ENCODE measurements at regions not wholly inside any gene's neighbourhood (a gene's known extent, or its start where the extent isn't known, plus 50 kb on each side); places are given as distances from the start of the nearest gene placed in this dataset.

DNA sequence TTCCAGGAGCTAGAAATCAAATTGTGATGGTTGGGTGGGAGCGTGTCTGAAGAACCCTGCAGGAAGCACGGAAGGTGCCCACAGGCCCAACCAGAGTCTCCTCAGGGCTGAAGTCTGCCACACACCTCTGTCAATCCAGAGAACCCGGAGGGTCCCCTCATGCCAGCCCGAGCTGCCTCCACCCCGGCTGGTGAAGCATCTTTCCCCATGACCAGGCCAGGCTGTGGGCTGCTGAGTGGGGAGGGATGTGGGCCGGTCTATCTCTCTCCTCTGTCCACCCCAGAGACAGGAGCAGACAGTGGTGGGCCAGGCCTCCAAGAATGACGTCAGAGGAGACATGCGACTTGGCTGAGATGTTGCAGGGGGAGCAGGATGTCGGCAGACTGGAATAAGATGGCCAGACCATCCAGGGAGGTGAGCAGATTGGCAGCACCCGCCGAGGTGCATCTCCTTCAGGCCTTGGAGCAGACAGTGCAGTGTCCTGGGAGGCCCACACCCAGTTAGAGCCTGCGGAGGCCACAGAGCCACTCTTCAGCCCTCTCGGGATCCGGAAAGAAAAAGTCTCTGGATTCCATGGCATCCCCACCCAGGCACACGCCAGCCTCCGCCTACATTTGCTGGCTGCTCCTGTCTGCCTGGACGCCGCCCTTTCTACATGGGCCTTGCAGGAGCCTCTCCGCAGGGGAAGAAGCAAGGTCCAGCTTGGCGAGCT, 1524.9 kb downstream of the BRD1 start:
- H3K27ac ChIP-seq (ENCODE audit: low read length) = no peak overlapping the region
- in situ Hi-C loops (cut with HindIII; ENCODE audit: low pct_unique_long_range_greater_than_20kb, low sequenced_read_pairs) (no loop called here), intact Hi-C loops (cut with micrococcal nuclease; ENCODE audit: unreplicated experiment) (no loop called here)
- H3K4me3 ChIP-seq (ENCODE audit: low read depth in 2 of 2, low read length in 2 of 2) = no peak overlapping the region
- TF ChIP-seq, protein P1, sequence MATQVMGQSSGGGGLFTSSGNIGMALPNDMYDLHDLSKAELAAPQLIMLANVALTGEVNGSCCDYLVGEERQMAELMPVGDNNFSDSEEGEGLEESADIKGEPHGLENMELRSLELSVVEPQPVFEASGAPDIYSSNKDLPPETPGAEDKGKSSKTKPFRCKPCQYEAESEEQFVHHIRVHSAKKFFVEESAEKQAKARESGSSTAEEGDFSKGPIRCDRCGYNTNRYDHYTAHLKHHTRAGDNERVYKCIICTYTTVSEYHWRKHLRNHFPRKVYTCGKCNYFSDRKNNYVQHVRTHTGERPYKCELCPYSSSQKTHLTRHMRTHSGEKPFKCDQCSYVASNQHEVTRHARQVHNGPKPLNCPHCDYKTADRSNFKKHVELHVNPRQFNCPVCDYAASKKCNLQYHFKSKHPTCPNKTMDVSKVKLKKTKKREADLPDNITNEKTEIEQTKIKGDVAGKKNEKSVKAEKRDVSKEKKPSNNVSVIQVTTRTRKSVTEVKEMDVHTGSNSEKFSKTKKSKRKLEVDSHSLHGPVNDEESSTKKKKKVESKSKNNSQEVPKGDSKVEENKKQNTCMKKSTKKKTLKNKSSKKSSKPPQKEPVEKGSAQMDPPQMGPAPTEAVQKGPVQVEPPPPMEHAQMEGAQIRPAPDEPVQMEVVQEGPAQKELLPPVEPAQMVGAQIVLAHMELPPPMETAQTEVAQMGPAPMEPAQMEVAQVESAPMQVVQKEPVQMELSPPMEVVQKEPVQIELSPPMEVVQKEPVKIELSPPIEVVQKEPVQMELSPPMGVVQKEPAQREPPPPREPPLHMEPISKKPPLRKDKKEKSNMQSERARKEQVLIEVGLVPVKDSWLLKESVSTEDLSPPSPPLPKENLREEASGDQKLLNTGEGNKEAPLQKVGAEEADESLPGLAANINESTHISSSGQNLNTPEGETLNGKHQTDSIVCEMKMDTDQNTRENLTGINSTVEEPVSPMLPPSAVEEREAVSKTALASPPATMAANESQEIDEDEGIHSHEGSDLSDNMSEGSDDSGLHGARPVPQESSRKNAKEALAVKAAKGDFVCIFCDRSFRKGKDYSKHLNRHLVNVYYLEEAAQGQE (IDR thresholded peaks at IDR 0.05; ENCODE audit: insufficient read depth in 1 of 2, low read depth in 2 of 2, low read length in 1 of 2) = no peak
- TF ChIP-seq POLR2AphosphoS5 (IDR thresholded peaks at IDR 0.05; ENCODE audit: low read depth, low read length) (no peak), TCF7L2 (IDR thresholded peaks at IDR 0.05; ENCODE audit: low read depth, low read length) (no peak), SIN3A (IDR thresholded peaks at IDR 0.05; ENCODE audit: borderline replicate concordance, insufficient read depth, low read depth, low read length) (no peak)
- TF ChIP-seq, protein P2, sequence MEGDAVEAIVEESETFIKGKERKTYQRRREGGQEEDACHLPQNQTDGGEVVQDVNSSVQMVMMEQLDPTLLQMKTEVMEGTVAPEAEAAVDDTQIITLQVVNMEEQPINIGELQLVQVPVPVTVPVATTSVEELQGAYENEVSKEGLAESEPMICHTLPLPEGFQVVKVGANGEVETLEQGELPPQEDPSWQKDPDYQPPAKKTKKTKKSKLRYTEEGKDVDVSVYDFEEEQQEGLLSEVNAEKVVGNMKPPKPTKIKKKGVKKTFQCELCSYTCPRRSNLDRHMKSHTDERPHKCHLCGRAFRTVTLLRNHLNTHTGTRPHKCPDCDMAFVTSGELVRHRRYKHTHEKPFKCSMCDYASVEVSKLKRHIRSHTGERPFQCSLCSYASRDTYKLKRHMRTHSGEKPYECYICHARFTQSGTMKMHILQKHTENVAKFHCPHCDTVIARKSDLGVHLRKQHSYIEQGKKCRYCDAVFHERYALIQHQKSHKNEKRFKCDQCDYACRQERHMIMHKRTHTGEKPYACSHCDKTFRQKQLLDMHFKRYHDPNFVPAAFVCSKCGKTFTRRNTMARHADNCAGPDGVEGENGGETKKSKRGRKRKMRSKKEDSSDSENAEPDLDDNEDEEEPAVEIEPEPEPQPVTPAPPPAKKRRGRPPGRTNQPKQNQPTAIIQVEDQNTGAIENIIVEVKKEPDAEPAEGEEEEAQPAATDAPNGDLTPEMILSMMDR (IDR thresholded peaks at IDR 0.05) = no peak
- ChIA-PET POLR2A (no interaction called here), CTCF (no interaction called here)
- H3K4me1 ChIP-seq (ENCODE audit: control insufficient read depth, insufficient read depth, low read length) = no peaks in the 10 kb centered on the region
- H3K36me3 ChIP-seq (ENCODE audit: control insufficient read depth, insufficient read depth, low read length) = no peaks in the 10 kb centered on the region
- DNase-seq (ENCODE audit: low read depth, low spot score) (no peak), ATAC-seq (no peak)
- H3K9me3 ChIP-seq (ENCODE audit: control insufficient read depth, insufficient read depth, low read depth, low read length) = no peaks in the 10 kb centered on the region
- H3K27me3 ChIP-seq (ENCODE audit: control insufficient read depth, insufficient read depth, low read length) = no peaks in the 10 kb centered on the region; the same call in 1 of the 2 replicates
- BruUV-seq (replicated peaks) = no TSS peak

DNA sequence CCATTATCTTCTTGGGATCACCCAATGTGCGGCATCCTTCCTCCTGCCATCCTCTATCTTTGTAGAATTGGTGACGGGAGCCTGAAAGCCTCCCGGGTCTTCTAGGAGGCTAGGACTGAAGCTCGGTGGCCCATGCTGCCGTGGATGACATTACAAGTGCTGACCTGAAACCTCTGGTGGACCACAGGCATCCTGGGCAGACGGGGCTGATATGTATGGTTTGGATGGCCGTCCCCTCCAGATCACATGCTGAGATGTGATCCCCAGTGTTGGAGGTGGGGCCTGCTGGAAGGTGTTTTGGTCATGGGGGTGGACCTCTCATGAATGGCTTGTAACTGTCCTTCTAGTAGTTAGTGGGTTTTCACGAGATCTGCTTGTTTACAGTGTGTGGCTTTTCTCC, 1525.8 kb downstream of the BRD1 start:
- no TSS peak for BruUV-seq (replicated peaks)
- H3K36me3 ChIP-seq (ENCODE audit: control insufficient read depth, insufficient read depth, low read length) = no peaks in the 10 kb centered on the region
- ChIA-PET CTCF (no interaction called here), POLR2A (no interaction called here)
- intact Hi-C loops (cut with micrococcal nuclease; ENCODE audit: unreplicated experiment) (no loop called here), in situ Hi-C loops (cut with HindIII; ENCODE audit: low pct_unique_long_range_greater_than_20kb, low sequenced_read_pairs) (no loop called here)
- H3K27ac ChIP-seq (ENCODE audit: low read length) = no peak overlapping the region
- H3K27me3 ChIP-seq (ENCODE audit: control insufficient read depth, insufficient read depth, low read length) = no peaks in the 10 kb centered on the region; the same call in 1 of the 2 replicates
- no peaks in the 10 kb centered on the region for H3K4me1 ChIP-seq (ENCODE audit: control insufficient read depth, insufficient read depth, low read length)
- DNase-seq (ENCODE audit: low read depth, low spot score) (no peak), ATAC-seq (no peak)
- H3K4me3 ChIP-seq (ENCODE audit: low read depth in 2 of 2, low read length in 2 of 2) = no peak overlapping the region
- no peaks in the 10 kb centered on the region for H3K9me3 ChIP-seq (ENCODE audit: control insufficient read depth, insufficient read depth, low read depth, low read length)
- no peak for TF ChIP-seq TCF7L2 (IDR thresholded peaks at IDR 0.05; ENCODE audit: low read depth, low read length)
- TF ChIP-seq, protein P2 (IDR thresholded peaks at IDR 0.05) = no peak
- TF ChIP-seq SIN3A (IDR thresholded peaks at IDR 0.05; ENCODE audit: borderline replicate concordance, insufficient read depth, low read depth, low read length) = no peak
- TF ChIP-seq, protein P1 (IDR thresholded peaks at IDR 0.05; ENCODE audit: insufficient read depth in 1 of 2, low read depth in 2 of 2, low read length in 1 of 2) = no peak
- no peak for TF ChIP-seq POLR2AphosphoS5 (IDR thresholded peaks at IDR 0.05; ENCODE audit: low read depth, low read length)

Measured in Panc1 (cell line).